ENCODE measurements at regions not wholly inside any gene's neighbourhood (a gene's known extent, or its start where the extent isn't known, plus 50 kb on each side); places are given as distances from the start of the nearest gene placed in this dataset.

DNA sequence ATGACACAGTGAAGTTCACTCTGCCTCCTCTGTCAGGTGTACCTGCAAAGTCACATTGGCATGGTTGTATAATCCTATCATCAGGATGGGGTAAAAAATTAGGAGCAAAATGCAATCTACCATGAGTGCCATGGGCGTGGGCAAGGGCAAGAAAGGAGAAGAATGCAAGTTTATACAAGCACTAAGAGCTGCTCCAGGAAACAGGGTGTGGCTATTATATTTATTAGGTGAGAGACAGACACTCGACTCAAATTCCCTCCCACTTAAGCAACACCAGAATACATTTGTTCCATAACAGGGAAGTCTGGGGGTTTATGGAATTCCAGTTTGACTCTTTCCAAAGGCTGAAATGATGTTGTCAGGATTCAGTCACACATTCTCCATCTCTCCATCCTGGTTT, 378.8 kb downstream of the BCOR start:
- intact Hi-C loops (cut with micrococcal nuclease) = no loop called here

DNA sequence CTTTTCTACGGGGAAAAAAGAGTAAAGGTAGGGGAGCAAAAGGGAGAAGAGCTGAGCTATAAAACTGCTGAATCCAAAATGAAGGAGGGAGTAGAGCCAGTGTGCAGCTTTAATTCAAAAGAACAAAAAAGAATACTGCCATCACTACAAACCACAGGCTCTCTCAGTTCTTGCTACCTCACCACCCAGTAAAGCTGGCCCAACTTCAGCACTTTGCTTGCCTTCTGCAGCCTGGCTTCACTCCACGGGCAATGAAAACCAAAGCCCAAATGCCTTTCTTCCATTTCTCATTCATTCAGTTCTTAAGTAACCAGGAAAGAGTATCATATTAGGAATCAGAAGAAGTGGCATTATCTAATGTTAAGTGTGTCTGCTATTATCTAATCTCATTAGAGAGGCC, 376.8 kb downstream of the BCOR start:
- intact Hi-C loops (cut with micrococcal nuclease) = no loop called here

DNA sequence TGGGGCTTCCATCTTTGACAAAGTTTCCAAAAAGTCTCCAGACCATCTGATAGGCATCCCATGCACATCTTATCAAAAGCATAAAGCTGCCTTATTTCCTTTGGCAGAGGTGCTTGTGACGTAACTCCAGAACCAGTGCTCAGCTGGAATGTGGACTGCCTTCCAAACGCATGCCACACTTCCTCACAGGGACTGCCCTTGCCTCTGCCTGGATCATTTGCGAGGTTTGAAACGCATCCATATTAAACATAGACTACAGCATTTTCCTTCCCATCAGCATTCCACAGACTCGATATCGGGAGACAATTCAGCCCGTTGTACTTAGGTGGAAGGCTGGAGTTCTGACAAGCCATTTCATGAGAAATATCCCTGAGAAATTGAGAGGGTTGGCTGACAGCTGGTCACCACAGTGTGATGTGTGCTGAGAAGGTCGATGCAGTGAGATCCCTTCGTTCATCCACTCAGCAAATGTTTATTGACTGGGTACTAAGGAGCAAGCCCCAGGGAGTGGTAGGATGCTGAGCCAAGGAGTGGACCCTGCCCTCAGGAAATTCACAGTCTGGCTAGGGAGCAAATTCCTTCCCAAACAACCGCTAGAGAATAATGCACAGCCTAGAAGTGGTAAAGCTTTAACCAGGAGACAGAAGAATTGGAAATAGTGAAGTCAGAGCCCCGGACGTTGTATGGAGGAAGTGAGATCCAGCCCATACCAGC, 376.0 kb downstream of the BCOR start:
- intact Hi-C loops (cut with micrococcal nuclease) = no loop called here

DNA sequence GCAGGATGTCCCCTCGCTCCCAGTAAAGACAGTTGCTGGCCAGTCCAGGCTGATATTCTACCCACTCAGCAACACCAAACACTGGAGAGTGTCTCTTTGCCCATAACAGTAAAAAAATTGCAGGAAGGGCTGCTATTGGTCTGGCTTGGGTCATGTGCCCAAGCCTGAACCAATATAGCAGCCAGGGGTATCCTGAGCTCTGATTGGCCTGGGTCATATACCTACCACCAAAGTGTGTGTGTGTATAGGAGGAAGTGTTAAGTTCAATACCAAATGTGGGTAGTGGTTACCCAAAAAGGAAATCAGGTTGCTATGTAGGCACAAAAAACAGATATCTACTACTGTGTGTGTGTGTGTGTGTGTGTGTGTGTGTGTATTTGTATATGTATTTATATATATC, 373.2 kb downstream of the BCOR start:
- intact Hi-C loops (cut with micrococcal nuclease) = no loop called here

DNA sequence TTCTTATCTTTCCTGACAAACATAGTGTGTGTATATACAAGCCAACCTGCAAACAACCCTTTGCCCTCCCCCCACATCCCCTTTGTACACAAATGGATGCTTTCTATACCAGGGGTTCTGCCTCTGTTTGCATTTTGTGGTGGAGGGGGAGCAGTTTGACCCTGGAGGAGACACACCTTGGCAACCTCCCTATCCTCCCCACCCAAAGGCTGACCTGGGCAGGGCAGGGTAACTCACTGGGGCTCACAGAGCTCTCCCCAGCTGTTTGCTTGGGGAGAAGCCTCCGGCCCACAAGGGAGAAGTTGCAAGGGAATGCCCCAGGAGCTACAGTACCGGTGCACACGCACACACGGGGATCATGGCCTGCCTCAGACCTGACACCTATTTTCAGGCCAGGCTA, 372.6 kb downstream of the BCOR start:
- intact Hi-C loops (cut with micrococcal nuclease) = no loop called here

DNA sequence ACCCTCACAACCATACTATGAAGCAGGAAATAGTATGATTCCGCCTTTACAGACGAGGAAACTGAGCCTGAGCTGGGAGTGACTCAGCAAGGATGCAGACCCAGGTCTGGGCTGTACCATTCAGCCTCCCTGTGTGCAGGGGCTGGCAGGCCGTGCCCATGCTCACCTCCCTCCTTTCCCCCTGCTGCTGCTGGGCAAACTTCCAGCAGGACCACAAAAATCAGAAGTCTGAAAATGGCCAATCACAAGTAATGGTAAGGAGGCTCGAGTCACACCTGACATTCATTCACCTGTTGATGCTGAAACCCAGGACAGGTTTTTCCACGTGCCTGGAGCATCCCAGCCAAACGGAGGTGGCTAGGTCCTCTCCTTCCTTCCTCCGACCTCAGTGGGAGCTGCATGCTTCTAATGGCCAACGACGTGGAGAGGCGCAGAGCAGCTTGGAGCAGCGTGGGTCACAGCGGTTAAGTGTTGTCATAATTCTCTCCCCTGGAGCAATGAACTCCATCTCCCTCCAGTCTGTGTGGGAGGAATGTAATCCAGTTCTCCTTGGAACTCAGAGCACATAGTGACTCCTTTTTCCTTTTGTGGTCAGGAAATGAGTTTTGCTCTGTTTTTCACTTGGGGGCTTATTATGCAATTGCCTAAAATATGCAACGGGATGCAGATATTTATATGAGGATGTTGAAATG, 371.7 kb downstream of the BCOR start:
- intact Hi-C loops (cut with micrococcal nuclease) = no loop called here

DNA sequence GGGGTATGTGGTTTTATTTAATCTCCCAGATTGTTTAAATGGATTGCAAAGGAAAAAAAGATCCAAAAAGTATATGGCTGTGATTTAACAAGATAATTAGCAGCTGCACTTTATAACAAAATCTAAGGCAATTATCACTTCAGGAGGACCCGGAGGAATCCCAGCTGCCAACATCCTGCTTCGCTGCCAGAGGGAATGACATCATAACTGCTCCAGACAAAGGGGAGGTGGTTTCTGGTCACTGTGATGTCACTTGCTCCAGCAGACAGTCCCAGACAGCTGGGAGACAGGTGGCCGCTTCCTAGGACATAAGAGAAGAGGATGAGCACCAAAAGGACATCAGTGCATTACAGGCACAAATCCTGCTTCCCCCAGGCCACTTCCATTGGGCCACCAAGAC, 371.0 kb downstream of the BCOR start:
- intact Hi-C loops (cut with micrococcal nuclease) = no loop called here

DNA sequence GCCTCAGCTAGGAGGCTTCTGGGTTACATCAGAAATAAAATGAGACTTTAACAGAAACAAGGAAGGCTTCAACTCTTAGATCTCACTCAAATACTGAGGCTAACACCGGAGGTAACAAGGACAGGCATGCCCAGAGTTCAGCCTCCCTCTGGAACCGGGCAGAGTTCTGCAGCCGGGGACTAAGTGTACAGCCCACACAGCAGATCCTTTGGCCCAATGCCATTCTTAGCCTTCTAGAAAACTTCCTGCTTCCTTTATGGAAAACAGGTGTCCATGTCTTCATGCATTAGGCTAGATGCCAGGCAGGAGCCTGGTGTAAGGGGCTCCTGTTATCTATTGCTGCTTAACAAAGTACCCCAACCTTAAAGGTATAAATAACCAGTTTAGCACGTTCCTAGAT, 369.7 kb downstream of the BCOR start:
- intact Hi-C loops (cut with micrococcal nuclease) = no loop called here

DNA sequence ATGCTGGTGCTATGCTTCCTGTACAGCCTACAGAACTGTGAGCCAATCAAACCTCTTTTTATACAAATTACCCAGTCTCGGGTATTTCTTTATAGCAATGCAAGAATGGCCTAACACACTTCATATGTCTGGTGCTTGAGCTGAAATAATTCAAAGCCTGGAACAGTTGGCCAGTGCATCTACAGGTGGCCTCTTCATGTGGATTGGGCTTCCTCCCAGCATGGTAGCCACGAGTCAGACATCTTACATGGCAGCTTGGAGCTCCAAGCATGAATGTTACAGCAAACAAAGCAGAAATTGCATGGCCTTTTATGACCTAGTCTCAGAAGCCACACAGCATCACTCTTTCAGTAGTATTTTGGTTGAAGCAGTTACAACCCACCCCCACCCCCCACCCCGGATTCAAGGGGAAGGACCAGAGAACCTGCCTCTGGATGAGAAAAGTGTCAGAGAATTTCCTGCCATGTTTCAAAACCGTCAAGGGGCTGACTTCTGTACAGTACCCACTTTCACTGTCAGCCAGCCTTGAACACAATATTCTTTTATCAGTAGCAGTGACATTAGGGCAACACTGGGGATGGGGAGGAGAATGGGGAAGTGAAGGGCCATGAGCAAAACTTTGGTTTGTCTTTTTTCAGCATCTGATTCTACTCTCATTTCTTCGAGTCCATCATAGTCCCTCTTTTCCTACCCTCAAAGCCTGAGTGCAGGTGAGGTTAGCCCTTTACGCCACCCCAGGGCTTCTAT, 368.7 kb downstream of the BCOR start:
- intact Hi-C loops (cut with micrococcal nuclease) = no loop called here

DNA sequence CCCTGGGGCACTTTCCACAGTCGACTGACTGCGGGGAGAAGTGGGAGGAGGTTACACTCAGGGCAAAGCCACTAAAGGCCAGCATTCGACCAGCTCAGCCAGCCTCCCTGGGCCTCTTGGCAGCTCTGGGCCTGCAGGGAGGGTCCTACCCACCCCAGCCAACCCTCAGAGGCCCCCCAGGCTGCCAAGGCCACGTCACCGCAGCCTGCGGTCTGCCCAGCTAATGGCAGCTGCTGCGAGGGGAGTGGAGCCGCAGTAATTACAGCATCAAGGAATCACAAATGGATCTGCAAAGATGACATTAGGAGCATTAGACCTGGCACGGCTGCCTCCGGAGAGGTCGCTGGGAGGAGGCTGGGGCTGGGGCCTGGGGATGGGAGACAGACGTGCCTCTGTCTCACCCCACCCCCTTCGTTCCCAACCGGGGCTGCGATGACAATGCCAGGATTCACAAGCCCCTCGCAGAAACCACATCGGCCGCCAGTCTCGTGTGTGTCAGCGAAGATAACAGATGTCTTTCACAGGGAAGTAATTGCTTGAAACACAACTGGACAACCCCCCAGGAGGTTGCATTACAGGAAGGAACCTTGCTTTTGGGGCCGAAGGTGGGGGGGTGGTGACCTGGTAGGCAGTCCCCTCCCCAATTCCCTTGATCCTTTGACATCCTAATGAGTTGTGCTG, 367.6 kb downstream of the BCOR start:
- intact Hi-C loops (cut with micrococcal nuclease) = loop anchor here (2.0 to 5.0 kb wide), 2 partner anchors 42 to 83 kb away; no protein-coding TSS in a partner anchor

DNA sequence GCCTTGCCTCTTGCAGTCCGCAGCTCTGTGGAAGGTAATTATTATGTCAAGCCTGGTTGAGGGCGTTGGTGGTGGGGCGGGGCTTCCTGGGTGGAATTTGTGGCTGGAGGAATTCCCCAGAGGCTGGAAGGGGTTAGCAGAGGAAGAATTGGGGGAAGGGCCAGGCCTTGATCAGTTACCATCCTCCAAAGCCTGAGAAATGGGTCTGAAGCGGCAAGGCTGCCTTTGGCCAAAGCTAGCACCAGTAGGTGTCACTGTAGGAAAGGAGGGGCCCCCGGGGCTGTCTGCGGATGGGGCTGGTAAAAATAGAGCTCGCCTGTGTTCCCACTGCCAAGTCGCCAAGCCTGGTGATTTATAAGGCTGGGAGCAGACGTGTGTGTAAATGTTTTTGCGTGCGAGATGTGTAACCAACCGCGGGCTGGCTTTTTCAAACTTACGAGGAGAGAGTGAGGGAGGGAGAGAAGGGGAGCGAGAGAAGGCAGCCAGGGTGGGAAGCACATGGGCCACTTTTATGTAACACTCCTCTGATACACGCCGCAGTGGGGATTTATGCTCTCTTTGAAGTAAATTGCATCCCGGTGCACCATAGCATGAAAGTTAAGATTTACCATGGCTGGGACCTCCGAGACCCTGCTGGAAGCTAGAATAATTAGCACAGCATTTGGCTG, 367.0 kb downstream of the BCOR start:
- intact Hi-C loops (cut with micrococcal nuclease) = loop anchor here (2.0 to 5.0 kb wide), 2 partner anchors 42 to 82 kb away; no protein-coding TSS in a partner anchor

DNA sequence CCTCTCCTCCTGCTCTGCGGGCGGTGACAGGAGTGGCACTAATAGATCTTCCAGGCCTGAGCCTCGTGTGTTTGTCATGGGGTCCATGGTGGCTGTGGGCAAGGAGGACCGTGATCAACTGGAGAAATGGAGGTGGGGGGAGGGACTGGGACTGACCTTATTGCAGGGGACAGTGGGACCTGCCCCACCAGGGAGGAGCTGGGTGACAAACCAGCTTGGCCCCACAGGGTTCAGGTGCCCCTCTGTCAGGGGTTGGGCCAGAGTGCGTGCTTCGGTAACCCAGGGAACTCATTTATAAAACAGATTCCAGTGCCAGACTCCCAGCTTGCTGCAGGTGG, 366.5 kb downstream of the BCOR start:
- intact Hi-C loops (cut with micrococcal nuclease) = loop anchor here (2.0 to 5.0 kb wide), 2 partner anchors 41 to 82 kb away; no protein-coding TSS in a partner anchor

DNA sequence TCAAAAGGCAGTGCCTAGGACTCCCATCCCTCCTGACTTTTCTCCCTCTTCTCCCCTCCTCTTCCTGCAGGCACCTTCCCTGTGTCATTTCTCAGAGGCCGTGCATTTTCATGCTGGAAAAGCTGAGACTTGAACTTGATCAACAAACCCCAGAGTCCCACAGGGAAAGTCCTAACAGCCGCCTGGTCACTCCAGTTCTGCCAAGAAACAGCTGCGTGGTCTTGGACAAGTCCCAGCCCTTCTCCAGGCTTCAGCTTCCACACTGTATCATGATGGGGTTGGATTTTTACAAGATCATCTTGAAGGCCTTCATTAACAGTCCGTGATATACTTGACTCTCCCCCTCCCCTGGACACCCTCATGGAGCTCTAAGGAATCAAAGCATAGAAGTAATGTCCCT, 366.0 kb downstream of the BCOR start:
- intact Hi-C loops (cut with micrococcal nuclease) = loop anchor here (2.0 to 5.0 kb wide), 2 partner anchors 41 to 81 kb away; no protein-coding TSS in a partner anchor

DNA sequence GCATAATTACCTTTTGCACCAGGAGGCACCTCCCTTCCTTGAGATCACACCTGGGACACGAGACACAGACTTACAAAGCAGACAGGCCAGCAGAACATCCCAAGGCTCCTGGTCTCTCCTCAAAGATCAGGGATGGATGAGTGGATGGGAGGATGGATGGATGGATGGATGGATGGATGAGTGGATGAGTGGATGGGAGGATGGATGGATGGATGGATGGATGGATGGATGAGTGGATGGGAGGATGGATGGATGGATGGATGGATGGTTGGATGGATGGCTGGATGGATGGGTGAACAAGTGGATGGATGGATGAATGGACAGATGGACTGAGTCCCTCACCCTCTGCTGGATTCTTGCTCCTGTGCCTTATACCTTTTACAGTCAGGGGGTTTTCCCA, 364.0 kb downstream of the BCOR start:
- intact Hi-C loops (cut with micrococcal nuclease) = loop anchor here (5.0 kb wide), 1 partner anchor 39 kb away; no protein-coding TSS in a partner anchor

DNA sequence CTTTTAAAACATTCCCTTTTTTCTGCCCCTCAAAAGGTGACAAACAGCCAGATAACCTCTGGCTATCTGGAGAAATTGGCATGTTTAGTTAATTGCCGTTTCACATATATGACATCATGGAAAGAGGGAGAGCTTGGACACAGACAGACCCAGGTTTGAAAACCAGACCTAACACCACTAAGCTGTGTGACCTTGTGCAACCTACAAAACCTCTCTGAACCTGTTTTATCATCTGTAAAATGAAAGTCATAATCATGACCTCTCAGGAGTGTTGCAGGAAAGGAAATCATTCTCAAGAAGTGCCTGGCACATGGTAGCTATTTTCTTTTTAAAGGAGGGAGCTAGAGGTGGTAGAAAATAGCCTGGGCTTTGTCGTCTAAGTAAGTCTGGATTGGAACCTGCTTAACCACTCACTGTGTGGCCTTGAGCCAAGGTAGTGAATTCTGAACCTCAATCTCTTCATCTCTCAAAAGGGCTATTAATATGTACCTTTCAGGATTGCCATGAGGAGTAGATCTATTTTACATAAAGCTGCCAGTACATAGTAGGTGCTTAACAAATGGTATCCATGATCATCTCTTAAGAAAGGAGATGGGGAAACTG, 363.5 kb downstream of the BCOR start:
- intact Hi-C loops (cut with micrococcal nuclease) = loop anchor here (5.0 kb wide), 1 partner anchor 38 kb away; no protein-coding TSS in a partner anchor

DNA sequence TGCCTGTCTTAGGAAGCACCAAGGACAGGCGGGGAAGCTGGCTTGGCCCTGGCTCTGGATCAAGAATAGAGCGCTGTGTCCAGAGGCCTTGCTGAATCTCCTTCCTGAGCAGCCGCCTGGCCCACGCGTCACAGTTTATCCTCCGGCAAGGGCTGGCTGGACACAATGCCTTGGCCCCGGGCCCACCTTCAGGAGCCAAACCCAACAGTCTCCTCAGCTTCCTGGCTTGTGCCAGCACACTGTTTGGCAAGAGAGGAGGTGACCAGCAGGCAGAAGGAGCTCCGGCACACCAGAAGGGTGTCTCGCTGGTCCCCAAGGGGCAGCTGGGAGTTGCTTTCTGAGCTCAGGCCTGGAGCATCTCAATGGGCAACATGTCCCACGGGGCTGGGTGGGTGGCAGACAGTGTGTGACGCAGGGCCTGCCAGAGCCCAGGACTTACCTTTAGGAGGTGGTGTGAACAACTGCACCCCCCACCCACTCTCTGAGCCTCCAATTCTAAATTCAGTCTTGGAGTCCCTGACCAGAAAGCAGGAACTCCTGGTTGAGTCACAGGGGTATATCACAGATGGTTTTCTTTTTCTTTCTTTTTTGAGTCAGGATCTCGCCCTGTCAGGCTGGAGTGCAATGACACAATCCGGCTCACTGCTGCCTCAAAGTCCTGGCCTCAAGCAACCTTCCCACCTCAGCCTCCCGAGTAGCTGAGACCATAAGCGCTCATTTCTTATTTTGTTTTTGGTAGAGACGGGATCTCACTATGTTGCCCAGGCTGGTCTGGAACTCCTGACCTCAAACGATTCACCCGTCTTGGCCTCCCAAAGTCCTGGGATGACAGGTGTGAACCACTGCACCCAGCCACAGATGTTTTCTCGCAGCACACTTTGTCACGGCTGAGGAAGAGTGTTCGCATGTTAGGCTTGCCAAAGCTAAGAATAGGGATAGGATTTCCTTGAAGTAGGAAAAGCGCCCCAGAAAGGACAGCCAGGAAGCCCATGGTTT, 361.2 kb downstream of the BCOR start:
- intact Hi-C loops (cut with micrococcal nuclease) = no loop called here

DNA sequence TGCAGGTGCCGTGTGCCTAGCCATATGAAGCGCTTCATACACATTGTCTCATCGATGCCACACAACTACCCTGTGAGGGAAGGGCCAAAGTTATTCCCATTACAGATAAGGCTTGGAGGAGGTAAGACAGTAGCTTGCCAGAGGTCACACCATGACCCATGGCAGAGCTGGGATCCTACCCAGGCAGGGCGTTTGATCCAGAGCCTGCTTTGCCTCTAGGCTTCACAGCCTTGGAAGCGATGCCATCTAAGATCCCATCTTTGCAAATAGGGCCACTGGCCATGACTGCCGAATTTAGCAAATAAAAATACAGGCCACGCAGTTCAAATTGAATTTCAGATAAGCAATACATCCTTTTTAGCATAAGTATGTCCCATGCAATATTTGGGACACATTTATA, 358.2 kb downstream of the BCOR start:
- intact Hi-C loops (cut with micrococcal nuclease) = no loop called here

DNA sequence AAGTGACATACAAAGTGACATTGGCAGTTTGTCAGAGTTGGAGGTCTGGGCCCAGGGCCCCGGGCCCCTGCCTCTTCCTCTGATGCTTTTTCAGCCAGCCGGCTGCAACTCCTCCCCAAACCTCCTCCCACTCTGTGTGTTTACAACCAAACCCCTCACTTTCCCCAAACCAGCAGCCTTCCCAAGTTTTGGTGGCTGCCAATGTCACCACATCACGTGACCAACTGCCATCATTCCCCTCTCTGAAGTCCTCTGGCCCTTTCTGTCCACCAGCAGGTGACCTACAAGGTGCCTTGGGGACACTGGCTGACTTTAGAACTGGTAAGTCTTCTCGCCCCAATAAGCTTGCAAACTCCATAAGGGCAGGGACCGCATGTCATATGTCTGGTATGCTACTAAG, 357.7 kb downstream of the BCOR start:
- intact Hi-C loops (cut with micrococcal nuclease) = no loop called here

DNA sequence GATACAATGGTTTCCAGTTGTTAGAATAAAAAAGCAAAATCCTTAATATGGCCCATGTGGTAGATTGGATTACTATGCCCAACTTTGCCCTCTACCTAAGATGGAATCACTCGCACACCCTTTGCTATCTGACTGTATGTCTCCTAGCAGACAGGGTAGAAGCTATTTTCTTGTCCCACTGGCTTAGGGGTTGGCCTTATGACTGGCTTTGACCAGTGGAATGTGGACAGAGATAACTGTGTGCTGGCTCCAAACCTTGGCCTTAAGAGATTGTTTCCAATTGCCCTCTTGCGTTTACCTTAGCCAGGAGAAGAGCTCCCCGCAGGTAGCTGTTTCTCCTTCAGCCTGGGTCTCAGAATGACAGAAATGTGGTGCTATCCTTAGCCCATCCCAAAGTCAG, 355.9 kb downstream of the BCOR start:
- intact Hi-C loops (cut with micrococcal nuclease) = no loop called here
